Suppressor macrophage treated with lipopolysaccharide for 4 hours (primary cell): ENCODE measurements at regions not wholly inside any gene's neighbourhood (a gene's known extent, or its start where the extent isn't known, plus 50 kb on each side); places are given as distances from the start of the nearest gene placed in this dataset.
"Not testable (repeated sequence)": the region's sequence is repeated elsewhere in the genome, so short reads cannot be mapped to it uniquely, and the experiment has no call there.

Experiments
- DNase-seq: peaks from one replicate; pipeline ENCODE4 v3.0.0-alpha.2; 2020

- DNase-seq, result no peak
Observed at GRCh38 chr1:118445156-118445555, 260.1 kb upstream of the SPAG17 start.

DNA sequence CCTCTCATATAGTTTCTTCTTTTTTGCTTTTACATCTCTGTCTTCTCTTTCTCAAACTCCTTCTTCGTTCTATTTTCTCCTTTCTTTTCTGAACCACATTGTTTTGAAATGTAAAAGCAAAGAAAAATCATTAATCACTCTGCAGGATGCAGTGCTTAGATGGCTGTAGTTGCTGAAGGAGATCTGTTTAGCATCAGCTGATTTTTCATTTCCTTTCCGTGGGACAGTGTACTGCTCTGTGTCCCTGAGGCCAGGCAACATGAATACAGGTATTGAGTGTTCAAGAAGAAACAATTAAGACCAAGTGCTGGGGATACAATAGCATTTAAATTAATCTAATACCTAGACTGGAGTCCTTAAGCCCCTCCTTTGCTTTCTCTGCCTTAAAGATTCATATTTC, 257.2 kb upstream of the SPAG17 start:
- no peak for DNase-seq

DNA sequence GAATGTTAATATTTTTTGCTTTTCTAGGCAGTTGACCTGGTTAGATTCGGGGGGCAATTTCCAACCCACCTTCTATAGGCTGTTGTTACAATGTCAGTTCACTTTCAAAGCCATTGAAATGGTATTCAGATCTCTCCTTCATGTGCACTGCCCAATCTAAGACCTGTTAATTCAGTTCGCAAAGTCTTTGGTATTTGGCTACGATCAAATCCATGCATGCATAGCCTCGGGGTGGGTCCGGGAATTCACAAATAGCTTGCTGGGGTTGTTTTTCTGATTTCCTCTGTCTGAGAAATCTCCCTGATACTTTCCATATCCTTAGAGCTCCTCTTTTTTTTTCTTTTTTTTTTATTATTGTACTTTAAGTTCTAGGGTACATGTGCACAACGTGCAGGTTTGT, 252.6 kb upstream of the SPAG17 start:
- no peak for DNase-seq

GRCh38 chr1:118429856-118430255, 244.8 kb upstream of the SPAG17 start:
- DNase-seq, result no peak

- DNase-seq, result no peak
Observed at GRCh38 chr1:118421868-118422350, 236.9 kb upstream of the SPAG17 start.

DNA sequence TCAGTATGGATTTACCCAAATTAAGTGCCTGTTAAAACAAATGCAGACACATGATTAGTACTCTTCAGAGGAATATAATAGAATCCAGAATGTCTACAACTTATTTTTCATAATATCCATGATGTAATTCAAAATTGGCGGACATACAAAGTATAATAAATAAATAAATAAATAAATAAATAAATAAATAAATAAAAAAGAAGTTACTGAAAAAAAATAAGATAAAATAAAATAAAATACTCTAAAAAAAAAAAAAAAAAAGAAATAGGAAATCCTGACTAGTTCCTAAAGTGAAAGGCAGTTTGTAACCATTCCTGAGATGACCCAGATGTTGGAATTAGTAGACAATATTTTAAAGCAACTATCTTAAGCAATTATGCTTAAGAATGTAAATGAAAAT, 219.0 kb upstream of the SPAG17 start:
- no peak for DNase-seq

DNA sequence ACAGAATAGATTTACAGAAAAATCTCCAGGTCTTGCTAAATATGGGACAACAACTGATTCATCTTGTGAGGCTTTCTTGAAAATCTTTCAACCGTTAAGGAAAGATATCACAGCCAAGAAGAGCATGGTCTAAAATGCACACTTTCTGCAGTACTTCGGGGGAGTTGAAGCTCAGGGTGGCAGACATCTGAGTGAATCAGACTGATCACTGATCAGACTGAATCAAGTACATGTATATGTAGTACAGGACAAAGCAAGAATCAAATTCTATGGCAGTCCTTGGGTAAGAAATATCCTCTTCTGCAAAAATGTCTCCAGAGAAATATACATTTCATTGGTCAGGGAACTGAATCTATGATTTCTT, 212.4 kb upstream of the SPAG17 start:
- no peak for DNase-seq

- DNase-seq, result no peak
Observed at GRCh38 chr1:118396829-118397495, 211.9 kb upstream of the SPAG17 start.

DNA sequence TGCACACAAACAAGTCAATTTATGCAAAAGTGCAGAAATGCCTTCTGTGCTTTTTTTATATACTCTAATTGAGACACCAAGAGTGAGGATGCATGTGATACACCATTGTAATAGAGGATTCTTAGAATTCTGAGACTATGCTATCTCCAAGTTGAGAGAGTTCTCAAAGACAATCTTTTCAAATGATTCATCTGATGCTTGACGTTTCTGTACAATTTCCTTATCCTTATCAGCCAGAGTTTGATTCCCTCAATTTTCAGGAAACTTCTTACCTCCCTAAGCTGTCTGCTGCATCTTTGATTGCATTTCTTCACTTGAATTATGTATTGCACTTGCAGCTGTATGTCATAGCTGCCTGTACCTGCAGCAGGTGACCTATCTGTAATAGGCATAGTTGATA, 211.3 kb upstream of the SPAG17 start:
- no peak for DNase-seq

DNA sequence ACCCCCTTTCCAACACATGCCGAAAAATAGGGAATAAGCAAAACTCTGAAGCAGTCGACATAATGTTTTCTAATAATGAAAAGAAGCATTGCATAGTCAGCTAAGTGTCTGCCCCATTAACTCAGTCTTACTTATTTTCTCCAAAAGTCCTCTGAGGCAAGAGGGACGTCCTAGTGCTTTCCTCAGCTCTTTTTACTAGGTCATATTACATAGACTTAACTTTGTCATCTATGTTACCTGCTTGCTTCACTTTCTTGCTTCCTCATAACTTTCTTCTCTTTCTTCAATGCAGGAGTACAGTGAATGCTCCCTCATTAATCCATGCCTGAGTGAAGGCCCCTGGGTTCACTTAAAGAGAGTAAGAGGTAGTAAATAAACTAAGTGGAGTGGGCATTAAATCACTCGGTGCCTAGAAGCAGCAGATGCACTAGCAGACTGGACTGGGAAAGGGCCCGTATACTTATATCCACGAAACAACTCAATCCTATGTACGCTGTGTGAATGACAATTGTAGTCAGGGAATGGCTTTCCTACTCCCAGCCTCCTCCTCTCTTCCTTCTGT, 210.5 kb upstream of the SPAG17 start:
- DNase-seq, result no peak

DNA sequence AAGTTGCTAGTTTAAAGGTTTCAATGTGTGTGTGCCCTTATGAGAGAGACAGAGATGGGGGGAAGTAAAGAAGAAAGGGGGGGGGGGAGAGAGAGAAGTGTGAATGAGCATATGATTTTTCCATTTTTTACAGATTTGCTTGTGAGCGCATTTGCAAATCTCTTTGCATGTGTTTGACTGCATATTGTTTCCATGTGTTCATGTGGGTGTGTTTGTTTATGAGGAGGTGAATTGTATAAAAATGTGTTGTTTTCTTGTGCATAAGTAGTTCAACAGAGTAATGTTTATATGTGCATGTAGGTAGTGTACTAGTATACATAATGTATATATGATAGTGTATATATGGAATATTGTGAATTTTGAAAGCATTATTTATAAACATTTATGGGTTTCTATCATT, 205.9 kb upstream of the SPAG17 start:
- DNase-seq, result no peak

DNA sequence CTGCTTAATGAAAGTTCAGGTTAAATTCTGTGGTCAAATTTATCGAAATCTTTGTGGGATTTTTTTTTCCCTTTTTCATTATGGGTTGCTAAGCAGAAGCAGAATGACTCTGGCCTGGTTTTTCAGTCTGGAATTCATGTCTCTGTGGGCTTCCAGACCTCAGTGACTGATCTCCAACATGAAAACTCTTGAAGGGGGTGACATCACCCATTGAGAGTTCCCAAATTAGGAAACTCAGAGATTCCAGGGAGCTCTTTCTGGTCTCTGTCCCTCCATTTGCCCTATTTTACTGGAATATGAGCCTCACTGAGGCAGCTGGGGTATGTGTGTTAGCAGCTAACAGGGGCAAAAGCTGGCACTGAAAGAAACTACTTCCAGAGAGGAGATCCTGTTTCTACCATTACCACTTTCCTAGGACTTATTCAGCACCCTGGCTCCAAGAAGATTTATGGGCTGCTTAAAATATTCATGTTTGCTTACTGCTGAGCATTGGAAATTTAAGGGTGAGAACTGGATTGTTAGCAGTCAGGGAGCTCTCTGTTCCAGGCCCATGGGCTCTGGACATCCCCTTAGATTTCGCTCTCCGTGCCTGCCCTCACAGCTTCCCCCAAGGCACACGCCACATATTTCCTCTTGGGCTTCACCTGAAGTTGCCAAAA, 203.4 kb upstream of the SPAG17 start:
- DNase-seq, result no peak

- no peak for DNase-seq
Observed at GRCh38 chr1:118381197-118381869, 196.3 kb upstream of the SPAG17 start.

DNA sequence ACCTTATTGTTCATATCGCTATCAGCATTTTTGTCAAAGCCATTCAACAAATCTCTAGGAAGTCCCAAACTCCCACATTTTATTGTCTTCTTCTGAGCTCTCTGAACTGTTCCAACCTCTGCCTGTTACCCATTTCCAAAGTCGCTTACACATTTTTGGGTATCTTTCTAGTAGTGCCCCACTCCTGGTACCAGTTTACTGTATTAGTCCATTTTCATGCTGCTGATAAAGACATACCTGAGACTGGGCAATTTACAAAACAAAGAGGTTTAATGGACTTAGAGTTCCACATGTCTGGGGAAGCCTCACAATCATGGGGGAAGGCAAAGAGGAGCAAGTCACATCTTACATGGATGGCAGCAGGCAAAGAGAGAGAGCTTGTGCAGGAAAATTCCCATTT, 192.2 kb upstream of the SPAG17 start:
- not testable (repeated sequence) for DNase-seq

GRCh38 chr1:118371612-118372011, 186.6 kb upstream of the SPAG17 start:
- no peak for DNase-seq

DNA sequence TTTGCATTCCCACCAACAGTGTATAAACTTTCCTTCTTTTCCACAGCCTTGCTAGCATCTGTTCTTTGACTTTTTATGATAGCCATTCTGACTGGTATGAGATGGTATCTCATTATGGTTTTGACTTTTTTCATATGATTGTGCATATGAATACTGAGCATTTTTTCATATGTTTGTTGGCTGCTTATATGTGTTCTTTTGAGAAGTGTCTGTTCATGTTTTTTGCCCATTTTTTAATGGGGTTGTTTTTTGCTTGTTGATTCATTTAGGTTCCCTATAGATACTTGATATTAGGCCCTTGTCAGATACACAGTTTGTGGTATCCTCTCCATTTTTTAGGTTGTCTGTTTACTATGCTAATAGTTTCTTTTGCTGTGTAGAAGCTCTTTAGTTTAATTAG, 185.8 kb upstream of the SPAG17 start:
- DNase-seq, result no peak

- DNase-seq, result no peak
Observed at GRCh38 chr1:118366286-118366685, 181.3 kb upstream of the SPAG17 start.

DNA sequence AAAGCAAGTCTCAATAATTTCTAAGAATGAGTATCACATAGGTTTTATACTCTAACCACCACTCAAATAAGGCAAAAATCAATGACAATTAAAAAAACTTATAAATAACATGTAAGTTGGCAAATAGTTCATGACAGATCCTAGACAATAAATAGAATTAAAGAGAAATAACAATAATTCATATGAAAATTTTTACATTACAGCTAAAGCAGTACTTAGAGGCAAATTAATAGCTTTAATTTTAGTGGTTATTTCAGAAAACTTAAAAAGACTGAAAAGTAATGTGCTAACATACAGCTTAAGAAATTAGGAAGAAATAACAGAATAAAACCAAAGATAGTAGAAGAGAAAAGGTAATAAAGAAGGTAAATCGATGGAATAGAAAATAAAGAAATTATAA, 179.9 kb upstream of the SPAG17 start:
- no peak for DNase-seq

- no peak for DNase-seq
Observed at GRCh38 chr1:118363396-118363795, 178.4 kb upstream of the SPAG17 start.

- DNase-seq, result no peak
Observed at GRCh38 chr1:118360817-118361216, 175.8 kb upstream of the SPAG17 start.

- no peak for DNase-seq
Observed at GRCh38 chr1:118346936-118347335, 161.9 kb upstream of the SPAG17 start.

DNA sequence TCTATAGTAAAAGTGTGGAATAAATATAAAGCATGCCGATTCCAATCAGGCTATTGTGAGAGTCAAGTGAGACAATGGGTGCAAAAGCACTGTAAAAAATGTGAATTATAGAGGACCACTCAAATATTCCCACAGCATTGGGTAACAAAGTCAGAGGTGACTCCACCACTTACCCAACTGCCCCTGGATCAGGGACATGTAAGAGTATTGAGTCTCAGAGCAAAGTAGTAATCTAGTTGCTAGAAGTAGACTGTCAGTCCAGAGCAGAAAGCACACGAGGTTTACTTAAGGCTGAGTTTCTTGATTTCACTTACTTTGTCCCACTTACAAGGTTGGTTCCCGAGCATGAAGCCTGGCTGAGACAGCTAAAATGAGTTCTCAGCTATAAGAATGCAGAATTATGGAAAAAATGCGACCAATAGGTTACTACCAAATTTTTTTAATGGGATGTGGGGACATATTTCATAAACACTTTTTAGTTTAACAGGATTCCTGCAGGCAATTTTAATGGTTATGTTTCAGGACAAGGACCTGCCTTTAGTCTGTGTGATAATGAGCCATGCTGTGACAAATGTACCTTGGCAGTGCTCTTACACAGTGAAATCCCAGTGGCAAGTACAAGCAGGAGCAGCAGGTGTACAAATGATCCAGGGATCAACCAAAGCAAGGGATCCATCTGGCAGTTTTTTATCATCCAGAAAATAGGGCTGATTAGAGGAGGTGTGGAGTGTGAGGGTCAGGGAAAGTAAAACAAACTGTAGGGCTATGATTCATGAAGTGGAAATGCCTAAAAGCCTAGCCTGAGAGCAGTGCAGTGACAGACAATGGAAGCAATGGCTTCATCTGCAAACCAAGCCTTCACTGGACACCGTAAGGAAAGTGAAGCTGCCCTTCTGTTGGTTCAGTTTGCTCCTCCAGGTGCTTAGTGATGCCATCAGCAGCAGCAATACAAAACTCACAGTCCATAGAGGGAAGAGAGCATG, 156.2 kb upstream of the SPAG17 start:
- DNase-seq, result no peak
